Inflammatory macrophage treated with lipopolysaccharide for 1 hour (primary cell): ENCODE measurements at regions not wholly inside any gene's neighbourhood (a gene's known extent, or its start where the extent isn't known, plus 50 kb on each side); places are given as distances from the start of the nearest gene placed in this dataset.

Source experiments
- DNase-seq, 2 donors: peaks; one replicate each; pipeline ENCODE4 v3.0.0-alpha.2; 2020 to 2022

- no peak for DNase-seq
These were observed 511.3 kb downstream of the TLR4 start for GRCh38 chr9:118215549-118215948.

GRCh38 chr9:118222375-118222774, 518.2 kb downstream of the TLR4 start:
- DNase-seq: no peak

- DNase-seq: no peak
These were observed 518.9 kb downstream of the TLR4 start for GRCh38 chr9:118223111-118223510.

- no peak for DNase-seq
These were observed 526.1 kb downstream of the TLR4 start for GRCh38 chr9:118230329-118230728.

GRCh38 chr9:118236625-118237024, 532.4 kb downstream of the TLR4 start:
- DNase-seq: no peak

- DNase-seq: no peak
These were observed 533.9 kb downstream of the TLR4 start for GRCh38 chr9:118238139-118238538.

GRCh38 chr9:118252027-118252426, 547.8 kb downstream of the TLR4 start:
- no peak for DNase-seq

GRCh38 chr9:118262191-118262590, 558.0 kb downstream of the TLR4 start:
- no peak for DNase-seq

- no peak for DNase-seq
These were observed 559.7 kb downstream of the TLR4 start for GRCh38 chr9:118263949-118264348.

- no peak for DNase-seq
These were observed 563.8 kb downstream of the TLR4 start for GRCh38 chr9:118268046-118268445.

GRCh38 chr9:118269623-118270022, 565.4 kb downstream of the TLR4 start:
- DNase-seq: no peak

- DNase-seq: no peak
These were observed 567.1 kb downstream of the TLR4 start for GRCh38 chr9:118271331-118271730.

- DNase-seq: no peak
These were observed 567.7 kb downstream of the TLR4 start for GRCh38 chr9:118271936-118272335.

GRCh38 chr9:118273048-118273447, 568.8 kb downstream of the TLR4 start:
- DNase-seq: no peak

- no peak for DNase-seq
These were observed 572.6 kb downstream of the TLR4 start for GRCh38 chr9:118276784-118277183.

- no peak for DNase-seq
These were observed 577.6 kb downstream of the TLR4 start for GRCh38 chr9:118281772-118282171.

GRCh38 chr9:118283488-118283887, 579.3 kb downstream of the TLR4 start:
- DNase-seq: no peak

- no peak for DNase-seq
These were observed 585.9 kb downstream of the TLR4 start for GRCh38 chr9:118290116-118290515.

GRCh38 chr9:118295413-118295812, 591.2 kb downstream of the TLR4 start:
- no peak for DNase-seq

- DNase-seq: no peak
These were observed 598.5 kb downstream of the TLR4 start for GRCh38 chr9:118302721-118303120.

- DNase-seq: no peak
These were observed 599.0 kb downstream of the TLR4 start for GRCh38 chr9:118303216-118303615.

GRCh38 chr9:118305331-118305730, 601.1 kb downstream of the TLR4 start:
- DNase-seq: no peak

GRCh38 chr9:118306801-118307200, 602.6 kb downstream of the TLR4 start:
- DNase-seq: no peak

GRCh38 chr9:118313965-118314364, 609.8 kb downstream of the TLR4 start:
- DNase-seq: no peak

- no peak for DNase-seq
These were observed 612.7 kb downstream of the TLR4 start for GRCh38 chr9:118316831-118317343.
